ES-I3 (cell line): ENCODE measurements at regions not wholly inside any gene's neighbourhood (a gene's known extent, or its start where the extent isn't known, plus 50 kb on each side); places are given as distances from the start of the nearest gene placed in this dataset.
"Not testable (repeated sequence)": the region's sequence is repeated elsewhere in the genome, so short reads cannot be mapped to it uniquely, and the experiment has no call there.

Experiments used
- H3K36me3 ChIP-seq: 2 replicates; pipeline ENCODE4 v1.6.1; 2013; ENCODE audit warnings: mild to moderate bottlenecking, low read length, control low read depth, moderate library complexity; ENCODE audit not compliant: insufficient read depth
- H3K4me1 ChIP-seq: 2 replicates; pipeline ENCODE4 v1.6.1; 2013; ENCODE audit warnings: mild to moderate bottlenecking, control low read depth, low read length; ENCODE audit not compliant: insufficient read depth
- H3K9ac ChIP-seq: 2 replicates; pipeline ENCODE4 v1.6.1; 2013; ENCODE audit warnings: low read depth, mild to moderate bottlenecking, low read length, moderate library complexity
- H3K9me3 ChIP-seq: 2 replicates; pipeline ENCODE4 v1.6.1; 2013; ENCODE audit warnings: mild to moderate bottlenecking, low read length, moderate library complexity; ENCODE audit not compliant: control insufficient read depth, insufficient read depth

- H3K9me3 ChIP-seq = peaks cover 3% of the 10 kb centered on the region; the same call in 1 of the 2 replicates
- peaks cover 53% of the 10 kb centered on the region for H3K4me1 ChIP-seq
- no peaks in the 10 kb centered on the region for H3K36me3 ChIP-seq
- no peak overlapping the region for H3K9ac ChIP-seq
Measured at GRCh38 chr5:125054146-125054545, 307.7 kb upstream of the ZNF608 start.

- peaks cover 57% of the 10 kb centered on the region for H3K4me1 ChIP-seq
- no peak overlapping the region for H3K9ac ChIP-seq
Measured at GRCh38 chr5:125056671-125057485, 310.4 kb upstream of the ZNF608 start.

GRCh38 chr5:125057912-125058826, 311.7 kb upstream of the ZNF608 start:
- H3K4me1 ChIP-seq = peaks cover 51% of the 10 kb centered on the region
- H3K9ac ChIP-seq = no peak overlapping the region
- H3K36me3 ChIP-seq = no peaks in the 10 kb centered on the region
- H3K9me3 ChIP-seq = no peaks in the 10 kb centered on the region

More at GRCh38 chr5:125056671-125057485, 310.4 kb upstream of the ZNF608 start:
- Histone ChIP-seq H3K36me3 (no peaks in the 10 kb centered on the region), H3K9me3 (no peaks in the 10 kb centered on the region)

GRCh38 chr5:125059255-125060002, 313.0 kb upstream of the ZNF608 start:
- H3K9me3 ChIP-seq = no peaks in the 10 kb centered on the region
- H3K4me1 ChIP-seq = peaks cover 44% of the 10 kb centered on the region
- no peak overlapping the region for H3K9ac ChIP-seq
- H3K36me3 ChIP-seq = no peaks in the 10 kb centered on the region

GRCh38 chr5:125061726-125062125, 315.3 kb upstream of the ZNF608 start:
- Histone ChIP-seq H3K4me1 (peaks cover 45% of the 10 kb centered on the region), H3K9ac (no peak overlapping the region), H3K36me3 (no peaks in the 10 kb centered on the region), H3K9me3 (no peaks in the 10 kb centered on the region)

GRCh38 chr5:125064621-125065438, 318.4 kb upstream of the ZNF608 start:
- H3K9me3 ChIP-seq = no peaks in the 10 kb centered on the region
- peaks cover 18% of the 10 kb centered on the region for H3K4me1 ChIP-seq
- no peak overlapping the region for H3K9ac ChIP-seq
- no peaks in the 10 kb centered on the region for H3K36me3 ChIP-seq

- Histone ChIP-seq H3K9ac (no peak overlapping the region), H3K4me1 (peaks cover 18% of the 10 kb centered on the region), H3K36me3 (no peaks in the 10 kb centered on the region), H3K9me3 (no peaks in the 10 kb centered on the region)
Measured at GRCh38 chr5:125065741-125066140, 319.3 kb upstream of the ZNF608 start.

GRCh38 chr5:125070961-125071360, 324.5 kb upstream of the ZNF608 start:
- no peak overlapping the region for H3K9ac ChIP-seq
- no peaks in the 10 kb centered on the region for H3K36me3 ChIP-seq
- 0 out of 2 replicates have a peak, but pooled peaks cover under 1% of the 10 kb centered on the region for H3K4me1 ChIP-seq
- peaks cover 21% of the 10 kb centered on the region; the same call in 1 of the 2 replicates for H3K9me3 ChIP-seq

GRCh38 chr5:125073090-125073489, 326.7 kb upstream of the ZNF608 start:
- Histone ChIP-seq H3K36me3 (no peaks in the 10 kb centered on the region), H3K9me3 (peaks cover 24% of the 10 kb centered on the region), H3K4me1 (no peaks in the 10 kb centered on the region), H3K9ac (no peak overlapping the region)

GRCh38 chr5:125075567-125075966, 329.1 kb upstream of the ZNF608 start:
- no peaks in the 10 kb centered on the region for H3K36me3 ChIP-seq
- no peak overlapping the region for H3K9ac ChIP-seq
- peaks cover 28% of the 10 kb centered on the region for H3K9me3 ChIP-seq
- no peaks in the 10 kb centered on the region for H3K4me1 ChIP-seq

GRCh38 chr5:125079028-125079427, 332.6 kb upstream of the ZNF608 start:
- peaks cover 13% of the 10 kb centered on the region; the same call in 1 of the 2 replicates for H3K9me3 ChIP-seq
- not testable (repeated sequence) for H3K36me3 ChIP-seq, H3K9ac ChIP-seq, H3K4me1 ChIP-seq

- no peaks in the 10 kb centered on the region for H3K36me3 ChIP-seq
- no peak overlapping the region for H3K9ac ChIP-seq
- H3K9me3 ChIP-seq = peaks cover 6% of the 10 kb centered on the region; the same call in 1 of the 2 replicates
- H3K4me1 ChIP-seq = no peaks in the 10 kb centered on the region
Measured at GRCh38 chr5:125081101-125081500, 334.7 kb upstream of the ZNF608 start.

- Histone ChIP-seq H3K9me3 (peaks cover 5% of the 10 kb centered on the region; the same call in 1 of the 2 replicates), H3K4me1 (no peaks in the 10 kb centered on the region), H3K36me3 (no peaks in the 10 kb centered on the region), H3K9ac (no peak overlapping the region)
Measured at GRCh38 chr5:125083981-125084380, 337.5 kb upstream of the ZNF608 start.
